Astrocyte of the cerebellum (primary cell): ENCODE measurements at regions not wholly inside any gene's neighbourhood (a gene's known extent, or its start where the extent isn't known, plus 50 kb on each side); places are given as distances from the start of the nearest gene placed in this dataset.
"Not testable (repeated sequence)": the region's sequence is repeated elsewhere in the genome, so short reads cannot be mapped to it uniquely, and the experiment has no call there.

Experiments used
- DNase-seq: peaks from one replicate; pipeline ENCODE4 v3.0.0-alpha.2; 2011; ENCODE audit warnings: low read depth
- H3K4me3 ChIP-seq: 2 replicates; pipeline ENCODE4 v1.5.1; 2011; ENCODE audit warnings: mild to moderate bottlenecking, low read depth, low read length, moderate library complexity
- in situ Hi-C: cut with HindIII; loops from 2 replicates; pipeline ENCODE4 v1.10.0; 2017; ENCODE audit warnings: low sequenced_read_pairs
- TF ChIP-seq, protein P1 (sequence below): IDR thresholded peaks from 2 replicates; pipeline ENCODE4 v1.5.1; 2012; ENCODE audit warnings: low read length, low read depth, moderate library complexity, mild to moderate bottlenecking; ENCODE audit errors: missing control alignments

DNA sequence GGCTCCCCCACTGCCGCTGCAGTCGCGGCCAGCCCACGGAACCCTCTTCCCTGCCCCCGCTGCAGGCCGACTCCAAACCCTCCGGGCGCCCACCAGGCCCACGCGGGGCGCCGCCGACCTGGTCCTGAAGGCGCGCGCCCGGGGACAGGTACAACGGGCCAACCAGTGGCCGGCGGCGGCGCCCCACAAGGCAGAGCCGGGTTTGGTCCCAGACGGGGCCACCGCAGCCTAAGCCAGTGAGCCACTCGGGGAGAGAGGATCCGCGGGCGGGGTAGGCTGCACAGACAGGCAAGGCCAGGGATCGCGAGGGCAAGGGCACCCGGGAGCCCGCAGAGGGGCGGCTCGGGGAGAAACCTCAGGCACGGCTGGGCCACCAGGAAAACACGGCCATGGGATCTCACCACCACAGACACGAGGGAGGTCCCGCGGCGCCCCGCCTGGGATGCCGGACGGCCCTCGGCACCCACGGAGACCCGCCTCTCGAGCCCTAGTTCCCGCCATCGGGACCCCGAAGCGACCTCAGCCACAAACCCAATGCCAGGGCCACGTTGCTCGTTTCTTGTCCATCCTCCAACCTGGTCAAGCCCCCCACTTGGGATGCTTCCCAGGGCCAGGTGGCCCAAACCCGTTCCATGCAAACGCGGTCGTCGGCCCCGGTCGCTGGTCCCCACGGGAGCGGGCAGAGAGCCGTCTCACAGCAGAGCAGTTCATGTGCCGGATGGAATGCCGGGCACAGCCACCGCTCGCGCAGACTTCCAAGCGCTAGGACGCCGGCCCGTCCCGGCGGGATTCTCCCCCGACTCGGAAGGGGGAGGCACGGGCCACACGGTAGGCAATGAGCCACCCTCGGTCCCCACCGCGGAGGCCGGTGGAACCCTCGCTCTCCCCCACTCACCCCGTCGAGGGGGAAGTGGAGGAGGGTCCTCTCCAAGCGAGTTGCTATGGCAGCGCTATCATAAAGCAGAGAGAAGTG, 1956.6 kb upstream of the DEFB115 start:
- TF ChIP-seq, protein P1, sequence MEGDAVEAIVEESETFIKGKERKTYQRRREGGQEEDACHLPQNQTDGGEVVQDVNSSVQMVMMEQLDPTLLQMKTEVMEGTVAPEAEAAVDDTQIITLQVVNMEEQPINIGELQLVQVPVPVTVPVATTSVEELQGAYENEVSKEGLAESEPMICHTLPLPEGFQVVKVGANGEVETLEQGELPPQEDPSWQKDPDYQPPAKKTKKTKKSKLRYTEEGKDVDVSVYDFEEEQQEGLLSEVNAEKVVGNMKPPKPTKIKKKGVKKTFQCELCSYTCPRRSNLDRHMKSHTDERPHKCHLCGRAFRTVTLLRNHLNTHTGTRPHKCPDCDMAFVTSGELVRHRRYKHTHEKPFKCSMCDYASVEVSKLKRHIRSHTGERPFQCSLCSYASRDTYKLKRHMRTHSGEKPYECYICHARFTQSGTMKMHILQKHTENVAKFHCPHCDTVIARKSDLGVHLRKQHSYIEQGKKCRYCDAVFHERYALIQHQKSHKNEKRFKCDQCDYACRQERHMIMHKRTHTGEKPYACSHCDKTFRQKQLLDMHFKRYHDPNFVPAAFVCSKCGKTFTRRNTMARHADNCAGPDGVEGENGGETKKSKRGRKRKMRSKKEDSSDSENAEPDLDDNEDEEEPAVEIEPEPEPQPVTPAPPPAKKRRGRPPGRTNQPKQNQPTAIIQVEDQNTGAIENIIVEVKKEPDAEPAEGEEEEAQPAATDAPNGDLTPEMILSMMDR: no peak
- no peak for DNase-seq
- in situ Hi-C loops: no loop called here
- H3K4me3 ChIP-seq: no peak overlapping the region

DNA sequence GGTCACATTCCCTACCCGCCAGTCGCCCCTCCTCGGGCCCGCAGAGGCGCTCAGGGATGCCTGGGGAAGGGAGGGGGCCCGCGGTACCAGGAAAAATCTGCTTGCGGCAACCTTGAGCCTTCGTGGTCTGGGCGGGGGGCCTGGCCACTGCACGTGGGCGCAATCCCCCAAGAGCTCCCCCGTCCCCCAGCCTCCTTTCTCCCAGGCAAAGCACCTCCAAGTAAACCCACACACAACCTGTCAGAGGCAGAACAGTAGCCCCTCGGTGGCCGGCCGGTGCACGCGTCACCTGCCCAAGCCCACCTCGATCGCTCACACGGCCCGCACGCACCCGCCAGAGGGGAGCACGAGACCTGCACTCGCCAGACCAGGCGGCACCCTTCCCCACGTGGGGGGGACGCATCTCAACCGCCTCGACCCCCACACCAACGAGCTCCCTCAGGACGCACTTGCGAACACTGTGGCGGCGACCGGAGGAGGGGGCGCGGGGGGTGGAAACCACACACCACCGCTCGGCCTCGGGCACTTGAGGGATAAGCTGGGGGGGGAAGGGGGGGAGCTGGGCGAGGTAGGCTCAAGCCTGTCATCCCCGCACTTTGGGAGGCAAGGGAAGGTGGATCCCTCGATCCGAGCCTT, 1955.7 kb upstream of the DEFB115 start:
- H3K4me3 ChIP-seq: no peak overlapping the region
- TF ChIP-seq, protein P1: no peak
- in situ Hi-C loops: no loop called here
- DNase-seq: no peak

DNA sequence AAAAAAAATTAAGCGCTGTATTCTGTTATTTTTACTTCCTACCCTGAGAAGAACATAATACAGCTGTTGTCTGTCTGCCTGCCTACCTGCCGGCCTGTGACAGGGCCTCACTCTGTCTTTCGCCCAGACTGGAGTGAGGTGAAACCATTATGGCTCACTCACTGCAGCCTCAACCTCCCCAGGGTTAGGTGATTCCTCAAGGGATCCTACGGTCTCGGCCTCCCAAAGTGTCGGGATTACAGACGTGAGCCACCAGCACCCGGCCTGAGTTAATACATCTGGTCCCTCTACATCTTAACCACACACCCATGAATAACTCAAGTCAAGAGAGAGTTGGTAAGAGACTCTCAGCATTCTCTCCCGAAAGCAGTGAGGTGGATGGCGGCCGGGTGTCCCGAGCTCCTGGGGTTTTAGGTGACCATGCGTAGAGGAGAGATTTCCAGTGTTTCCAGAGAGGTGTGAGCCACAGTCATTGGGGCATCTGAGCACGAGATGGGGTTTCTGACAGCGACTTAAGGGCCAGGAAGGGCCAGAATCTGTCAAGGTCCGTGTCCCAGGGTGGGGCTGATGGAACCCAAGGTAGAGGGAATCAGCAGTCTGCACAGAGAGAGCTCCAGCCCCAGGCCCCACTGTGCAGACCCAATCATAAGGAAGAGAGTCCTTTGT, 1954.4 kb upstream of the DEFB115 start:
- in situ Hi-C loops: no loop called here
- TF ChIP-seq, protein P1: no peak
- H3K4me3 ChIP-seq: no peak overlapping the region
- no peak for DNase-seq

DNA sequence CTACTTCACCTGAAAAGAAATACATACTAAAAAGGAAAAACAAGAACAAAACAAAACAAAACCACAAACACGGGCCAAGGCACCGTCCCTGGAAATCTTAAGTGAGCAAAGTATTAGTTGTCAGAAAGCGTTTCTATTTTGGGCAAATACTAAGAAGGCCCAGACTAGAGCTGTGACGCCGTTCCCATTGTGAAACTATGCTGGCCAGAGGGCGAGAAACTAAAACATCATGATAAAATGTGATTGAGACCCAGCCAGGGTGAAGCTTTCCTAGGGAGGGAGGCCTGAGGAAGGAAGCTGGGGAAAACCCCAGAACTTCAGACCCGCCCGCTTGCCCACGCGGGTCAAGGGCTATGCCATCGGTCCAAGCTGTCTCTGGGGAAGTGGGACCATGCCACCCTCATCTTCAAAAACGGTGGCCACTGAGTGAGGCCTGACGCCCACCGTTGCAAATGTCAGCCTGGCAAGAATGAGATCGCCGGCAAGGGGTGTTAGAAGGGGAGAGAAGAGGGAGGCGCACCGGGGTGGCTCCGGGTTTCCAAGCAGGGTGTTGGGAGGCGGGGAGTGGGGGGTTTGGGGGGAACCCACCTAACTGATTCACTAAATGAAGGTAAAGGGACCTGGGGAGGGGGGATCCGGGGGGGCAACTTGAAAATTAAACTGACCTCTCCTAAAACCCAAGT, 1950.9 kb upstream of the DEFB115 start:
- in situ Hi-C loops: no loop called here

DNA sequence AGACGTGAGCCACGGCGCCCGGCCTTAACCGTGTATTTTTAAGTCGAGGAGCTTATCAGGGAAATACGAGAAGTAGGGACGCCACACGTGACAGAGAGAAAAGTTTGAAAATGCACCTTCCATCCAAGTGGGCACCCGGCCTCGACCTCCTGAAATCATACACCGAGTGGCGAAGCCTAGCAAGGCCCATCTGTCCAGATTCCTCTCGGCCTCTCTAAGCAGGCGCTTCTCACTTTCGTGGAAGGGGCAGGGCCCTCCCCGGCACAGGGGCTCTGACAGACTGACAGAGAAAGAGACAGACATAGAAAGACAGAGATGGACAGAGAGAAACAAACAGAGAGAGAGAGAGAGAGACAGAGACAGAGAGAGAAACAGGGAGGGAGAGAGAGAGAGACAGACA, 1950.0 kb upstream of the DEFB115 start:
- H3K4me3 ChIP-seq, DNase-seq, in situ Hi-C loops: not testable (repeated sequence)

More for the DNA sequence above, 1950.9 kb upstream of the DEFB115 start:
- H3K4me3 ChIP-seq: no peak overlapping the region
- TF ChIP-seq, protein P1: no peak
- DNase-seq: no peak

DNA sequence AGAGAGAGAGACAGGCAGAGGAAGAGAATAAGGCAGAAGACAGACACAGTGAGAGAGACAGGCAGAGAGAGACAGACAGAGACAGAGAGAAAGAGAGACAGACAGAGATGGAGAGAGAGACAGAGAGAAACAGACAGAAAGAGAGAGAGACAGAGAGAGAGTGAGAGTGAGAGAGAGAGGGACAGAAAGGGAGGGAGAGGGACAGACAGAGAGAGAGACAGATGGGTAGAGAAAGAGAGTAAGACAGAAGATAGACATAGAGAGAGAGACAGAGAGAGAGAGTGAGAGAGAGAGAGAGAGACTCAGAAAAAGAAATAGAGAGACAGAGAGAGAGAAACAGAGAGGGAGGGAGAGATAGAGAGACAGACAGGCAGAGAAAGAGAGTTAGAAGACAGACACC, 1948.5 kb upstream of the DEFB115 start:
- in situ Hi-C loops, DNase-seq, H3K4me3 ChIP-seq: not testable (repeated sequence)

DNA sequence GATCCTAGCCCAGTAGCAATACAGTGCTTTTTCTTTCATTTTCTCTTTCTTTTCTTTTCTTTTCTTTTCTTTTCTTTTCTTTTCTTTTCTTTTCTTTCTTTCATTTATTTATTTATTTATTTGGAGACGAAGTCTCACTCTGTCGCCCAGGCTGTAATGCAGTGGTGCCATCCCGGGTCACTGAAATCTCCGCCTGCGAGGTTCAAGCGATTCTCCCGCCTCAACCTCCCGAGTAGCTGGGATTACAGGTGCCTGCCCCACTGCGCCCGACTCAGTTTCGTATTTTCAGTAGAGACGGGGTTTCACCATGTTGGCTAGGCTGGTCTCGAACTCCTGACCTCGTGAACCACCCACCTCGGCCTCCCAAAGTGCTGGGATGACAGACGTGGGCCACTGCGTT, 1948.0 kb upstream of the DEFB115 start:
- DNase-seq, H3K4me3 ChIP-seq, in situ Hi-C loops: not testable (repeated sequence)

DNA sequence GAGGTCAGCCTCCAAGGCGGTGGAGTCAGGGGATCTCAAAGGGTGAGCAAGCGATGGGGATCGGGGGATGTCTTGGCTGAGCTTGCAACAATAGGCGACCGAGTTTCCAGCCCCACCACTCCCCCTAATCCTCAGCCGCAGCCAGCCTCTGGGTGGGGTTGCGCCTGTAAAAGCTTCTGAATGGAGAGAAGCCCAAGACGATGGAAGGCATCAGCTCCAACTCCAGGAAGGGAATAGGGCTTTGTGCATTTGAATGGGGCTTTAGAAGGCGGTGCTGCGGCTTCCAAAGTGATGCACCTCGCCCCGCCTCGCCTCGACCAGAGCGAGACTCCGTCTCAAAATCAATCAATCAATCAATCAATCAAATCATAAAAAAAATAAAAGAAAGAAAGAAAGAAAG, 1946.4 kb upstream of the DEFB115 start:
- H3K4me3 ChIP-seq, DNase-seq, in situ Hi-C loops: not testable (repeated sequence)

DNA sequence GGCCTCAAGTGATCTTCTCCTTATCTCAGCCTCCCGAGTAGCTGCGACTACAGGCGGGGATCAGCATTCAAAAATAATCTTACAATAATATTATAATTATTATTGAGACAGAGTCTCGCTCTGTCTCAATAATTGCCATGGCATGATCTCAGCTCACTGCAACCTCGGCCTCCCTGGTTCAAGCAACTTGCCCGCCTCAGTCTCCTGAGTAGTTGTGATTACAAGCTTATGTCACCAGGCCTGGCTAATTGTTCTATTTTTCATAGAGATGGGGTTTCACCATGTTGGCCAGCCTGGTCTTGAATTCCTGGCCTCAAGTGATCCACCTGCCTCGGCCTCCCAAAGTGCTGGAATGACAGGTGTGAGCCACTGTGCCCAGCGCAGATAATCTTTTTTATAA, 1944.8 kb upstream of the DEFB115 start:
- DNase-seq, in situ Hi-C loops, H3K4me3 ChIP-seq: not testable (repeated sequence)
